Fibroblast of skin of abdomen (primary cell): ENCODE measurements at regions not wholly inside any gene's neighbourhood (a gene's known extent, or its start where the extent isn't known, plus 50 kb on each side); places are given as distances from the start of the nearest gene placed in this dataset.
"Not testable (repeated sequence)": the region's sequence is repeated elsewhere in the genome, so short reads cannot be mapped to it uniquely, and the experiment has no call there.

Experiments used
- DNase-seq: peaks from one replicate; pipeline ENCODE4 v3.0.0-alpha.2; 2013

DNA sequence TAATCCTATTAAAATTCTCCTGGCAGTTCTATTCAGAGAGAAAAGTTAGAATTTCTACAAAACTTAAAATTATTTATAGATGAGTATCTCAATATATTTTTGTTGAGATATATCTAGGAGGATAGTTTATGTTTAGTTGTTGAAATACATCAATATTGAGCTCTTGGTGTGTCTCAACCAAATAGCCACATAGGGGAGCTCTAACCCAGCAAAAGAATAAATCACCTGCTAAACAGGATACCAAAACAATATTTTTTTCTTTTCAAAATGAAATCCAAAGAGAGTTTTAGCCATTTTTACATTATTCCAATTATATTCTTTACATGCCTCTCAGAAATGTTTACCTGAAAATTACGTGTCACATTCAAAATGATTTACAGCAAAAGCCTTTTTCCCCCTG is 954.7 kb downstream of the SLITRK6 start:
- DNase-seq: no peak

GRCh38 chr13:84843368-84843767 is 955.9 kb downstream of the SLITRK6 start:
- DNase-seq: no peak

GRCh38 chr13:84834201-84834600 is 951.9 kb upstream of the SLITRK1 start:
- DNase-seq: no peak

DNA sequence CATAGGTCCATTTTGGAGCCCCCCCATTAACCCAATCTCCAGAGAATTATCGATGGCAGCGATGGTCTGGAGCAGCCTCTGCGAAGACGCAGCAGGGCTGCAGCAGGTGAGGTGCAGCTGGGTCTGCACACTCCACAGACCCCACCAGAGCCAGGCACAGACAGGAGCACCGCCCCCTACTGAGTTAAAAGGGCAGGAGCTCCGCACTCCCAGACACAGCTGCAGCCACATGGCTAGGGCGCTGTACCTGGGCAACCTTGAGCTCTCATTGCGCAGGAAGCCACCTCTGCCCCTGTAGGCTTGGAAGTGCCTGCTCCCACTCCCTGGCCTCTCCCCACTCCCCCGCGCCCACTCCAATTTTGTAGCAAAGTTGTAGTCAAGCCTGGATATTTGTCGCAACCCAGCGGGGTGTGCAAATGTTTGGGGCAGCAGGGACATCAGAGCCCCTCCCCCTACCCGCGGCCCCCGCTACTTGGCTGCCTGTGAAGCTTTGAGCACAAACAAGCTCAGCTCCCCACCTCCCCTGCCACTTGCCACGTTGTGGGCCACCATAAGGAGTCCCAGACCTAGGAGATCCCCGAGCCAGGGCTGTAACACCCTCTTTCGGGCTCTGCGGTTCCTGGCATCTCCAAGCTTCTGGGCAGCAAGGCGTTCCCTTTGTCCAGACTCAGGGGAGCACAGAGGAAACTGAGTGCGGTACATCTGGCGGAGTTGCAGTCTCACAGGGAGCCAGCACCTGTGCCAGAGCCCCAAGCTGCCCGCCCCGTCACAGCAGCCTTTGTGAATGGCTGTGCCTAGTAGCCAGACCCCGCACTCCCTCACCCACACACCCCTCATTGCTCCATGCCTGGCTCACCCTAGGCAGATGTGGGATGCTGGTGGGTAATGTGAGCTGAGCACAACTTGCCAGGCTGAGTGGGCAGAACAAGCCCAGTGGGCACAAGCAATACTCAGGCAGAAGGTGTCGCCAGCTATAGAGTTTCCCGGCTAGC is 949.7 kb upstream of the SLITRK1 start:
- DNase-seq: no peak

DNA sequence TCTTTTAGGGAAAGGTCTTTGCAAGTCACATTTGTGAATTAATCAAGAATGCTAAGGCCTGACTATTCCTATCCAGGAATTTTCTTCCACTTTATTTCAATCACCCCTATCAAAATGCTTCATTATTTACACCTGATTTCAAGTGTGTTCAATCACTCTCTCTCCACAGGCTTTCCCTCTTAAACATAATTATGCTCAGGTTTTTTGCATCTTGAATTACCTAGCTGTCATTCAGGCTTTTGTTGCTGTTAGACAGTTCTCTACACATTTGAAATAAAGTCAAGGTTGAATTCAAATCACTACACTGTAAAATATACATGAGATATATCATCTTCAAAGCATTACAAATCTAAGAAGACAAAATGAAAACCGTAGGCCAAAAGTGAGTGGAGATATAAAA is 941.3 kb upstream of the SLITRK1 start:
- DNase-seq: no peak

- no peak for DNase-seq
Measured at GRCh38 chr13:84821261-84821660, 939.0 kb upstream of the SLITRK1 start.

DNA sequence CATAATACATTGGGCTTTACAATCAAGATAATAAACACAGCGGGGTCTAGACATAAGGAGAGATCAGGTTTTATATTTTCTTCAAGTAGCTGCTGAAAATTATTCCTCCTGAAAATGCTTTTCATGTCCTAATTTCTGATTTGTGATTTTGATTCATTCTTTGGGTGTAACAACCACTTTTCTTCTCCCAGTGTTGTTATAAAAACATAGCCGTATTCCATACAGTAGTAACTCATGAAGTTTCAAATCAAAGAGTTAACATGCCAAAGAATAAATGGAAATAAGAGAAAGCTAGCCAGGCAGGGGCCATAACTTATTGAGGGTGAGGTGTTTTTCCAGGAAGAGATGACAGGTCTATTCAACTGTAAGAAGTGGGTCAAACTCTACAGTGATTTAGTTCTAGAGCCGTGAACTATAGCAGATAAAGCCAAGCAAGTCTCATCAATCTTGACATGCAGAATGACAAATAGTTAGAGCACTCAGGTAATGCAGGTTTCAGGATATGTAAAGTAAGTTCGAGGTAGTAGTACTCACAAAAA is 934.4 kb upstream of the SLITRK1 start:
- no peak for DNase-seq

DNA sequence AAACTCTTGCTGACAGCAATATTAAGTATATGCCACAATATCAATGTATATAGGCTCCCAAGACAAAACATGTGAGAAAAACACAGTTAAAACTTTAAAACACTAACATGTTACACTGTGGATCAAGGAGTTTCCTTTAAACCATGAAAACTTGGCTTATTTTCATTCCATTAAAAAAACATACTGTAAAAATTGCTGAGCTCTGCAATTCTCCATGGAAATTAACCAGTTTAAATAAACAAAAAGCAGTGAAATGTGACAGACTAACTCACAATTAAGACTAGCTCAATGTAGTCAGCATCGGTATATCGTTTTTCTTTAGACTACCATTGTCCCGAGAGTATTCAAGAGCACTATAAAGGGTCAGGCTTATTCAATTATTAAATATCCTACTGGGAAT is 930.5 kb upstream of the SLITRK1 start:
- no peak for DNase-seq

GRCh38 chr13:84812078-84812477 is 929.8 kb upstream of the SLITRK1 start:
- no peak for DNase-seq

DNA sequence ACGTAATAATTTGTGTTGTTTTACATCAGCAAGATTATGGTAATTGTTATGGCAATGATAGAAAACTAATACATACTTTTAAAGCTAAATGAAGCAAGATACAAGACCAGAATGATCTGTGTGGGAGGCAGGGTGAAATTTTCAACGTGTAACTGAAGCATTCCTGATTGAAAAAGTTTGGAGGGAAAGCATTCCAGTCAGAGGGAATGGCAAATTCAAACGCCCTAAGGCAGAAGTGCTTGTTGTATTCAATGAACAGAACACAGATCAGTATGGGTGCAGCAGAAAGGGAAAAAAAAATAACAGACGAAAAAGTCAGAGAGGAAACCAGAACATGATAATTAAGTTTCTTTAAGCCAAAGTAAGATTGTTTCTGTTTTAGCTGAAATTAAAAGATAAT is 928.5 kb upstream of the SLITRK1 start:
- no peak for DNase-seq

GRCh38 chr13:84802073-84802472 is 919.8 kb upstream of the SLITRK1 start:
- DNase-seq: no peak

DNA sequence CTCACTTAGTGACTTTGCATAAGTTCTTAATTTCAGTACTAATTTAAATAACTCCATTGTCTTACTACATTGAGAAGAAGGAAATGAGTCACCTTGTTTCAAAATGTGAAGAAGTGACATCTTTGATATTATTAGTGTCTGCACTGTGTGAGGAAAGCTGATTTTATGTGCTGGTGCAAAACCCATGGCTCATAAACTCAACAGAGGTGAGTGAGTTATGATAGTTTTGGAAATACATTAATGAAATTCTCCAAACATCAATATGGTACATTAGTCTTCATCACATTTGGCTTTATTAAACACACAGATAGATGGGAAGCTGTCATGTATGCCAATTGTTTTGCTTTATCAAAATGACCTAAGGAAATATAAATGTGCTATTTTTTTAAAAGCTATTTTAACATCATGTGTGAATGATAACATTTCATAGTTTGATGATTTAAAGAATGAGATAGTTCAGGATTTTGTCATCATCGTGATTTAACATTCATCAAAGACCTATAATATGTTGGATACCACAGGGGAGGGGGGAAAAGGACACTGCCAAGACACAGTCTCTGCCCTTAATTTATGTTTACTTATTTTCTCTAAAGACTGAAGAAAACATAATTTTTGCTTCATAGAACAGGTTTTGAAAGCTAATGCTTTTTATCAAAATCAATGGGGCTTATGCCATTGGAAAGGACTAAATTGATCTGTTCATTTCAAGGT is 902.3 kb upstream of the SLITRK1 start:
- DNase-seq: no peak

- no peak for DNase-seq
Measured at GRCh38 chr13:84777316-84777715, 895.0 kb upstream of the SLITRK1 start.

DNA sequence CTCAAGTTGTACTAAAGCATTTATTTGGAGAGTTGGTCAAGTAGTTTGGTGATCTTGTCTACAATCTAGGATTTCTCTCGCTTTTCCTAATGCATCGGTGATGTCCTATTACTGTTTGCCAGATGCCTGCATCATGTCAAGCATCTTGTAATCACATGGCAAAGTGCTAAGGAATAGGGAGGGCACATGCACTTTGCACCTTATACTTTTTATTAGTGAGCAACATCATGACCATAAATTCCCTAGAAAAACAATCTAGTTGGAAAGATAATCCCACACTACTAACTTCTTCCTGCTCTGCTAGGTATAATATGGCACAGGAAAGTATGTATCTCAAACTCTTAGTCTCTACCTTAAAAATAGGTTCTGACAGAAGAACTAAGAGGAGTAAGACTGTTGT is 894.3 kb upstream of the SLITRK1 start:
- no peak for DNase-seq

GRCh38 chr13:84775920-84776319 is 893.6 kb upstream of the SLITRK1 start:
- not testable (repeated sequence) for DNase-seq

DNA sequence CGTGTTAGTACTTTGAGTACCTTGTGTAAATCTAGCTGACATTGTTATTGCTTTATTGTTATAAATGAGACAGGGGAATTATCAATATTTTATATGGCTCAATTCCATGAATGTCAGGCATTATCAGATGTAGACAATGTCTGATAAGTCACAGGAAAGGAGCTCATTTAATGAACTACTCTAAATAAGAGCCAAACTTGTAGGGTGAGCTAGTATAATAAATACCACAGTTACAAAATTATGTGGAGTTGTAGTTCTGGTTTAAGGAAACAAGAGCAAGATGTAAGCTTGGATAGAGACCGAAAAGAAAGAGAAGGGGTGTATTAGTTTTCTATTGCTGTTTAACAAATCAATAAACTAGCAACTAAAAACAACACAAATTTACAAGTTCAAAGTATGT is 891.8 kb upstream of the SLITRK1 start:
- DNase-seq: no peak

- DNase-seq: no peak
Measured at GRCh38 chr13:84760956-84761355, 878.7 kb upstream of the SLITRK1 start.

DNA sequence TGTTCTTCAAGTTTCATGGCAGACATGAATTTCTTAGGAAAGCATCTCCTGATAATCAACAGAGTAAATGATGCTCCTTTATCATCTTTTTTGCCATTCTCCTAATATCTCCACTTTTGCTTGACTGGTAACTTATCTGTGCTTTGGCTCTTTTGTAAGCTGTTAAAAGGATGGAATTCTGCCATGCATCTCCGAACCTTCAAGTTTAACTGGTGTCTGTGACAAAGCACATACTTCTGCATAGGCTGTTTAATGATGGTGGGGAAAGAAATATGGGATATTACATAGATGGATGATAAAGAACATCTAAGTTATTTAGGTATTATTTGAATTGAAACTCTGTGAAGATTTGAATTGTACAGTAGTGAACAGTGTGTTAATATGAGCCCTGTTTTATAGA is 866.9 kb upstream of the SLITRK1 start:
- DNase-seq: no peak

GRCh38 chr13:84745051-84745551 is 862.8 kb upstream of the SLITRK1 start:
- no peak for DNase-seq

GRCh38 chr13:84744203-84744602 is 861.9 kb upstream of the SLITRK1 start:
- DNase-seq: no peak

GRCh38 chr13:84741253-84741652 is 859.0 kb upstream of the SLITRK1 start:
- DNase-seq: no peak

- no peak for DNase-seq
Measured at GRCh38 chr13:84739021-84739420, 856.7 kb upstream of the SLITRK1 start.

DNA sequence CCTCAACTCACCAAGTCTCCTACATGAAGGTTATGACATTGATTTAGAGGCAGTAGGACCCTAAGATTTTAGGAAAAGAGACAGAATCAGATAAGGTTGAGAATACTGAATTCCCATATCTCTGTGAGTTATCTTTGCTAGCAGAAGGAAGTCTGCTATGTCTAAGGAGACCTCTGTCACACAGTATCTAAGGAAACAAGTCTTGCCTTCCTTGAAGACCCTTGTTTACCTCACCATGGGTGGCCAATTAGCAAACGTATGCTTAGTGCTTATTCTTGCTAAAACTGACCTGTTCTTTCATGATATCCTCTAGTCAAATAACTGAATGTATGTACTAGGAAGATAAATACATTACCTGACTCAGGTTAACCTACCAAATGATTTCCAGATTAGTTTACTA is 855.4 kb upstream of the SLITRK1 start:
- no peak for DNase-seq
